ENCODE measurements at regions not wholly inside any gene's neighbourhood (a gene's known extent, or its start where the extent isn't known, plus 50 kb on each side); places are given as distances from the start of the nearest gene placed in this dataset.

GRCh38 chr10:83919187-83919586 lies 220.1 kb upstream of the GHITM start:
- no peaks in the 10 kb centered on the region for H3K79me2 ChIP-seq (ENCODE audit: control insufficient read depth, insufficient read depth, low read length)
- H3K4me2 ChIP-seq (ENCODE audit: control insufficient read depth, extremely low read depth, insufficient read depth, low read depth, low read length), result no peak overlapping the region
- no peaks in the 10 kb centered on the region for H3K27me3 ChIP-seq (ENCODE audit: control insufficient read depth, extremely low read depth, insufficient read depth, low read length)
- H3K9me1 ChIP-seq (ENCODE audit: control insufficient read depth, extremely low read depth, insufficient read depth, low read length), result no peaks in the 10 kb centered on the region
- H3K4me1 ChIP-seq (ENCODE audit: control insufficient read depth, extremely low read depth, insufficient read depth, low read length), result no peaks in the 10 kb centered on the region
- H3K27ac ChIP-seq (ENCODE audit: control insufficient read depth, insufficient read depth, low read length), result no peak overlapping the region
- TF ChIP-seq CTCF (optimal IDR thresholded peaks at IDR 0.05 in 1 of 3, IDR thresholded peaks at IDR 0.05 in 1 of 3, conservative IDR thresholded peaks at IDR 0.05 in 1 of 3; ENCODE audit: extremely low read depth in 1 of 3, insufficient read depth in 2 of 3, low read length in 3 of 3), result no peak
- TF ChIP-seq EZH2 (IDR thresholded peaks at IDR 0.05; ENCODE audit: low read length), result no peak
- no peaks in the 10 kb centered on the region for H4K20me1 ChIP-seq (ENCODE audit: control insufficient read depth, extremely low read depth, insufficient read depth, low read length)
- H3K9me3 ChIP-seq (ENCODE audit: control insufficient read depth, low read depth, low read length), result no peaks in the 10 kb centered on the region
- no peak overlapping the region for H3K9ac ChIP-seq (ENCODE audit: control insufficient read depth, extremely low read depth, insufficient read depth, low read length)
- dilution Hi-C loops (cut with MboI; ENCODE audit: extremely low pct_ligation_motif_present, low sequenced_read_pairs), result no loop called here
- DNase-seq (ENCODE audit: low read depth, low spot score) (no peak), FAIRE-seq (no peak)
- no peak overlapping the region for H3K4me3 ChIP-seq (ENCODE audit: control insufficient read depth in 2 of 3, extremely low read depth in 1 of 3, insufficient read depth in 2 of 3, low read depth in 1 of 3, low read length in 3 of 3)
- no peaks in the 10 kb centered on the region for H3K36me3 ChIP-seq (ENCODE audit: control insufficient read depth in 2 of 2, extremely low read depth in 1 of 2, insufficient read depth in 2 of 2, low read length in 2 of 2)
- H2AFZ ChIP-seq (ENCODE audit: control insufficient read depth, low read length), result no peak overlapping the region

GRCh38 chr10:83921984-83922860 lies 217.1 kb upstream of the GHITM start:
- Histone ChIP-seq H3K79me2 (ENCODE audit: control insufficient read depth, insufficient read depth, low read length) (no peaks in the 10 kb centered on the region), H3K4me3 (ENCODE audit: control insufficient read depth in 2 of 3, extremely low read depth in 1 of 3, insufficient read depth in 2 of 3, low read depth in 1 of 3, low read length in 3 of 3) (no peak overlapping the region), H3K4me2 (ENCODE audit: control insufficient read depth, extremely low read depth, insufficient read depth, low read depth, low read length) (no peak overlapping the region), H2AFZ (ENCODE audit: control insufficient read depth, low read length) (no peak overlapping the region), H4K20me1 (ENCODE audit: control insufficient read depth, extremely low read depth, insufficient read depth, low read length) (no peaks in the 10 kb centered on the region), H3K9me3 (ENCODE audit: control insufficient read depth, low read depth, low read length) (no peaks in the 10 kb centered on the region), H3K27me3 (ENCODE audit: control insufficient read depth, extremely low read depth, insufficient read depth, low read length) (no peaks in the 10 kb centered on the region), H3K9ac (ENCODE audit: control insufficient read depth, extremely low read depth, insufficient read depth, low read length) (no peak overlapping the region), H3K36me3 (ENCODE audit: control insufficient read depth in 2 of 2, extremely low read depth in 1 of 2, insufficient read depth in 2 of 2, low read length in 2 of 2) (no peaks in the 10 kb centered on the region), H3K27ac (ENCODE audit: control insufficient read depth, insufficient read depth, low read length) (no peak overlapping the region), H3K4me1 (ENCODE audit: control insufficient read depth, extremely low read depth, insufficient read depth, low read length) (no peaks in the 10 kb centered on the region), H3K9me1 (ENCODE audit: control insufficient read depth, extremely low read depth, insufficient read depth, low read length) (no peaks in the 10 kb centered on the region)
- no peak for FAIRE-seq
- dilution Hi-C loops (cut with MboI; ENCODE audit: extremely low pct_ligation_motif_present, low sequenced_read_pairs), result no loop called here
- no peak for DNase-seq (ENCODE audit: low read depth, low spot score)
- TF ChIP-seq EZH2 (IDR thresholded peaks at IDR 0.05; ENCODE audit: low read length) (no peak), CTCF (optimal IDR thresholded peaks at IDR 0.05 in 1 of 3, IDR thresholded peaks at IDR 0.05 in 1 of 3, conservative IDR thresholded peaks at IDR 0.05 in 1 of 3; ENCODE audit: extremely low read depth in 1 of 3, insufficient read depth in 2 of 3, low read length in 3 of 3) (no peak)

Measured in keratinocyte (primary cell).